GM12878 (cell line): ENCODE measurements at regions not wholly inside any gene's neighbourhood (a gene's known extent, or its start where the extent isn't known, plus 50 kb on each side); places are given as distances from the start of the nearest gene placed in this dataset.

Experiments
- ATAC-seq: fragments of 200-7000 bp; cut with Tn5 transposase; 3 replicates; pipeline ENCODE4 v1.9.1; 2020; ENCODE audit warnings: mild to moderate bottlenecking, moderate library complexity
- BruUV-seq: library from RNA; stranded (reverse); fragments of 400-500 nt; replicated peaks from 2 replicates; lab custom pipeline; 2021; lab: Mats Ljungman, UMichigan
- CTCF ChIA-PET: fragments of 300-600 bp; sonication (Branson Sonifier 250); formaldehyde crosslinking; extraction: SDS; loops from one replicate; lab custom pipeline; 2021; ENCODE audit warnings: inconsistent platforms; lab: Yijun Ruan, JAX
- POLR2A ChIA-PET: fragments of 350-600 bp; formaldehyde crosslinking; extraction: SDS; loops from one replicate; lab custom pipeline; 2021; ENCODE audit warnings: inconsistent platforms; lab: Charles Lee
- RAD21 ChIA-PET: fragments of 300-600 bp; sonication (Branson Sonifier 250); formaldehyde crosslinking; loops from one replicate; lab custom pipeline; 2023; ENCODE audit warnings: antibody characterized with exemption; ENCODE audit not compliant: unreplicated experiment; lab: Charles Lee
- SMC1A ChIA-PET: fragments of 300-600 bp; sonication (Branson Sonifier 250); formaldehyde crosslinking; loops from one replicate; lab custom pipeline; 2023; ENCODE audit not compliant: unreplicated experiment, uncharacterized antibody; lab: Charles Lee
- DNase-seq: peaks from one replicate; pipeline ENCODE4 v3.0.0-alpha.2; 2011; ENCODE audit warnings: low read depth, low spot score
- FAIRE-seq: peaks from 3 replicates; lab custom pipeline; 2011; peaks lifted over from hg19 to GRCh38; lab: Jason Lieb, UNC
- H2AFZ ChIP-seq: 2 replicates; pipeline ENCODE4 v1.6.0; 2011; ENCODE audit warnings: low read depth, low read length, control low read depth; ENCODE audit not compliant: control insufficient read depth
- H3K27ac ChIP-seq: 2 replicates; pipeline ENCODE4 v1.5.1; 2011; ENCODE audit warnings: control low read depth; ENCODE audit not compliant: control insufficient read depth, insufficient read depth
- H3K27me3 ChIP-seq, 2 experiments: replicated peaks in 1 of 2; 2 replicates each; pipeline versions ENCODE4 v1.6.0 to v1.6.1; 2011; ENCODE audit warnings: low read length in 1 of 2; ENCODE audit not compliant: control insufficient read depth in 2 of 2, insufficient read depth in 2 of 2
- H3K36me3 ChIP-seq, 2 experiments: 2 replicates each; pipeline ENCODE4 v1.5.1; 2011; ENCODE audit warnings: low read length in 1 of 2; ENCODE audit not compliant: control insufficient read depth in 2 of 2, insufficient read depth in 2 of 2
- H3K4me1 ChIP-seq: 2 replicates; pipeline ENCODE4 v1.6.1; 2011; ENCODE audit warnings: mild to moderate bottlenecking, low read length, moderate library complexity, mixed read lengths; ENCODE audit not compliant: control insufficient read depth, insufficient read depth
- H3K4me2 ChIP-seq: 2 replicates; pipeline ENCODE4 v1.6.0; 2011; ENCODE audit warnings: control low read depth; ENCODE audit not compliant: control insufficient read depth, insufficient read depth
- H3K4me3 ChIP-seq: fragments of 200-600 bp; sonication (generic); 2 replicates; pipeline ENCODE4 v1.5.1; 2016
- H3K79me2 ChIP-seq: 2 replicates; pipeline ENCODE4 v1.6.0; 2011; ENCODE audit warnings: low read length; ENCODE audit not compliant: control insufficient read depth, insufficient read depth
- H3K9ac ChIP-seq: 2 replicates; pipeline ENCODE4 v1.8.0; 2011; ENCODE audit warnings: low read length, control low read depth, mixed read lengths; ENCODE audit not compliant: control insufficient read depth, insufficient read depth
- H3K9me3 ChIP-seq: replicated peaks from 3 replicates; pipeline ENCODE4 v1.5.1; 2011; ENCODE audit warnings: mild to moderate bottlenecking, low read length; ENCODE audit not compliant: control insufficient read depth, insufficient read depth
- H4K20me1 ChIP-seq: 2 replicates; pipeline ENCODE4 v1.6.0; 2011; ENCODE audit not compliant: control insufficient read depth, insufficient read depth
- CHD1 ChIP-seq: IDR thresholded peaks from 2 replicates; pipeline ENCODE4 v1.6.1; 2012; ENCODE audit warnings: low read depth, low read length, improper control_type of control experiment
- DPF2 ChIP-seq: fragments of 450-650 bp; IDR thresholded peaks from 2 replicates; pipeline ENCODE4 v1.6.1; 2017; ENCODE audit warnings: mild to moderate bottlenecking
- IKZF2 ChIP-seq, 2 experiments: fragments of 450-650 bp; IDR thresholded peaks; 2 replicates each; pipeline ENCODE4 v1.6.1; 2017; ENCODE audit warnings: mild to moderate bottlenecking in 2 of 2, moderate library complexity in 2 of 2
- MEF2A ChIP-seq: IDR thresholded peaks from 2 replicates; pipeline ENCODE4 v1.6.1; 2011; ENCODE audit warnings: low read depth, mild to moderate bottlenecking, low read length, moderate library complexity; ENCODE audit not compliant: insufficient read depth
- NBN ChIP-seq: fragments of 450-650 bp; IDR thresholded peaks from 2 replicates; pipeline ENCODE4 v1.6.1; 2016
- RB1 ChIP-seq: fragments of 450-650 bp; formaldehyde crosslinking; IDR thresholded peaks from 2 replicates; pipeline ENCODE4 v1.6.1; 2017; ENCODE audit warnings: mild to moderate bottlenecking, borderline replicate concordance
- RELA ChIP-seq: fragments of 450-650 bp; IDR thresholded peaks from 2 replicates; pipeline ENCODE4 v1.8.0; 2014; ENCODE audit warnings: borderline replicate concordance; ENCODE audit not compliant: partially characterized antibody
- SIN3A ChIP-seq: IDR thresholded peaks from 2 replicates; pipeline ENCODE4 v1.6.1; 2012; ENCODE audit warnings: low read depth, low read length, improper control_type of control experiment
- SKIL ChIP-seq: fragments of 450-650 bp; IDR thresholded peaks from 2 replicates; pipeline ENCODE4 v1.6.1; 2017; ENCODE audit warnings: mild to moderate bottlenecking, low read depth, inconsistent platforms; ENCODE audit not compliant: poor library complexity, severe bottlenecking
- ZNF384 ChIP-seq: IDR thresholded peaks from 2 replicates; pipeline ENCODE4 v1.6.1; 2012; ENCODE audit warnings: low read depth, mild to moderate bottlenecking, low read length, improper control_type of control experiment, borderline replicate concordance
- ZNF622 ChIP-seq: fragments of 450-650 bp; IDR thresholded peaks from 2 replicates; pipeline ENCODE4 v1.6.1; 2017; ENCODE audit warnings: mild to moderate bottlenecking, inconsistent platforms
- WGBS: methylation state at CpG from one replicate; pipeline ENCODE4 v1.1.6; 2016; ENCODE audit warnings: low lambda C conversion rate; ENCODE audit not compliant: insufficient replicate concordance, insufficient coverage; ENCODE audit errors: missing lambda C conversion rate; 5-methylcytosine and 5-hydroxymethylcytosine counted together
- in situ Hi-C: fragments of 300-500 bp; cut with MboI; formaldehyde crosslinking; loops from 9 replicates; pipeline ENCODE4 v1.14.3; 2018; ENCODE audit warnings: mixed read lengths
- intact Hi-C: fragments of 100-400 bp; cut with micrococcal nuclease; formaldehyde crosslinking; loops from one replicate; pipeline ENCODE4 v1.14.2; 2022; ENCODE audit not compliant: unreplicated experiment

- RAD21 ChIA-PET, result interaction anchor here (0.8 to 1.9 kb wide), 9 partner anchors 8 to 43 kb away, joined by 3 to 6 read pairs (median 4); no protein-coding TSS in a partner anchor
- no peak for FAIRE-seq
- in situ Hi-C loops, result no loop called here
- Histone ChIP-seq H3K79me2 (no peaks in the 10 kb centered on the region), H3K27ac (no peak overlapping the region), H3K9ac (no peak overlapping the region), H3K4me2 (no peak overlapping the region), H3K36me3 (no peaks in the 10 kb centered on the region)
- no peak for DNase-seq
- no peak for TF ChIP-seq CHD1
- TF ChIP-seq DPF2, result peak; percentile 9; the same call in 1 of the 2 replicates
- TF ChIP-seq, all 136 proteins: peak for 1
- intact Hi-C loops, result no loop called here
- ChIA-PET CTCF (interaction anchor here (0.8 to 1.9 kb wide), 7 partner anchors 9 to 183 kb away, joined by 3 to 6 read pairs (median 4); no protein-coding TSS in a partner anchor), SMC1A (interaction anchor here (0.6 to 2.4 kb wide), 16 partner anchors 8 to 302 kb away, joined by 3 to 30 read pairs (median 5); no protein-coding TSS in a partner anchor), POLR2A (interaction anchor here (0.6 to 1.7 kb wide), 4 partner anchors 9 to 47 kb away, joined by 3 to 6 read pairs (median 4); no protein-coding TSS in a partner anchor)
- WGBS, result 0% methylated on average over 2 of the region's 2 CpGs
- Histone ChIP-seq H3K4me3 (no peak overlapping the region), H3K4me1 (no peaks in the 10 kb centered on the region), H3K27me3 (no peaks in the 10 kb centered on the region), H4K20me1 (no peaks in the 10 kb centered on the region), H2AFZ (no peak overlapping the region; the same call in 1 of the 2 replicates), H3K9me3 (no peaks in the 10 kb centered on the region)
- peak; percentile 85 for ATAC-seq
- no TSS peak for BruUV-seq
Measured at GRCh38 chr4:79224777-79225104, 101.1 kb downstream of the NAA11 start.

GRCh38 chr4:79223993-79224776, 101.7 kb downstream of the NAA11 start:
- CTCF ChIA-PET, result interaction anchor here (0.8 to 1.9 kb wide), 3 partner anchors 13 to 61 kb away, joined by 3 to 6 read pairs (median 3); no protein-coding TSS in a partner anchor

More at GRCh38 chr4:79223993-79224776, 101.7 kb downstream of the NAA11 start:
- DNase-seq (no peak), ATAC-seq (peak; percentile 77), FAIRE-seq (no peak)
- Histone ChIP-seq H4K20me1 (no peaks in the 10 kb centered on the region), H3K4me2 (no peak overlapping the region), H3K9me3 (no peaks in the 10 kb centered on the region), H2AFZ (no peak overlapping the region; the same call in 1 of the 2 replicates), H3K36me3 (no peaks in the 10 kb centered on the region), H3K4me1 (no peaks in the 10 kb centered on the region), H3K27me3 (no peaks in the 10 kb centered on the region), H3K4me3 (no peak overlapping the region), H3K79me2 (no peaks in the 10 kb centered on the region), H3K9ac (no peak overlapping the region), H3K27ac (no peak overlapping the region)
- in situ Hi-C loops (no loop called here), intact Hi-C loops (no loop called here)
- WGBS, result 48% methylated on average over 5 of the region's 5 CpGs
- POLR2A ChIA-PET, result no interaction called here
- no TSS peak for BruUV-seq
- TF ChIP-seq IKZF2 (IDR thresholded peaks at IDR 0.05) (peak; percentile 25 to 26; a peak in 1 of 4 replicates), RELA (no peak), SKIL (no peak), MEF2A (no peak), NBN (no peak), DPF2 (peak; percentile 28; the same call in 1 of the 2 replicates), RB1 (no peak), ZNF384 (no peak), SIN3A (no peak), ZNF622 (no peak)
- SMC1A ChIA-PET, result interaction anchor here (0.8 to 2.4 kb wide), 11 partner anchors 11 to 181 kb away, joined by 3 to 30 read pairs (median 5); no protein-coding TSS in a partner anchor
- RAD21 ChIA-PET, result interaction anchor here (1.0 to 1.9 kb wide), 5 partner anchors 10 to 42 kb away, joined by 3 to 6 read pairs (median 4); no protein-coding TSS in a partner anchor
